ENCODE measurements at regions not wholly inside any gene's neighbourhood (a gene's known extent, or its start where the extent isn't known, plus 50 kb on each side); places are given as distances from the start of the nearest gene placed in this dataset.

GRCh38 chr18:42288129-42288528 lies 333.1 kb downstream of the PIK3C3 start:
- no peak for TF ChIP-seq CTCF (conservative IDR thresholded peaks at IDR 0.05; ENCODE audit: low read length)
- no peak for TF ChIP-seq EZH2phosphoT487 (IDR thresholded peaks at IDR 0.05; ENCODE audit: borderline replicate concordance)
